WTC11 (cell line): ENCODE measurements at regions not wholly inside any gene's neighbourhood (a gene's known extent, or its start where the extent isn't known, plus 50 kb on each side); places are given as distances from the start of the nearest gene placed in this dataset.

ENCODE experiments used
- ATAC-seq: fragments of 200-7000 bp; cut with Tn5 transposase; 2 replicates; pipeline ENCODE4 v1.10.0; 2021; ENCODE audit warnings: mild to moderate bottlenecking, moderate library complexity
- CTCF ChIA-PET: fragments of 300-600 bp; sonication (Branson Sonifier 250); formaldehyde crosslinking; loops from one replicate; lab custom pipeline; 2021; ENCODE audit warnings: antibody characterized with exemption; lab: Charles Lee
- POLR2A ChIA-PET: fragments of 350-600 bp; sonication (Branson Sonifier 250); formaldehyde crosslinking; loops from one replicate; lab custom pipeline; 2021; ENCODE audit warnings: antibody characterized with exemption; lab: Charles Lee
- DNase-seq: peaks from one replicate; pipeline ENCODE4 v3.0.0; 2021; ENCODE audit warnings: low spot score
- H3K27ac Mint-ChIP-seq: 2 replicates; pipeline ENCODE4 v1.8.0; 2021; ENCODE audit warnings: mixed read lengths
- H3K27me3 Mint-ChIP-seq: 2 replicates; pipeline ENCODE4 v1.8.0; 2021; ENCODE audit warnings: low read depth, mild to moderate bottlenecking, moderate library complexity, mixed read lengths
- H3K36me3 Mint-ChIP-seq: 2 replicates; pipeline ENCODE4 v1.8.0; 2021; ENCODE audit warnings: mixed read lengths
- H3K4me1 Mint-ChIP-seq: 2 replicates; pipeline ENCODE4 v1.8.0; 2022; ENCODE audit warnings: mixed read lengths
- H3K4me3 Mint-ChIP-seq: 2 replicates; pipeline ENCODE4 v1.8.0; 2021; ENCODE audit warnings: mild to moderate bottlenecking, moderate library complexity, mixed read lengths
- H3K9me3 Mint-ChIP-seq: 2 replicates; pipeline ENCODE4 v1.8.0; 2021; ENCODE audit warnings: mixed read lengths
- AFF4 ChIP-seq: sonication (generic); formaldehyde crosslinking; IDR thresholded peaks from 2 replicates; pipeline ENCODE4 v1.8.1; 2023; ENCODE audit warnings: mild to moderate bottlenecking, missing genetic modification reagents, borderline replicate concordance
- CTCF ChIP-seq: fragments of 200-600 bp; IDR thresholded peaks from 2 replicates; pipeline ENCODE4 v1.8.0; 2022; ENCODE audit warnings: antibody characterized with exemption
- HMGXB4 ChIP-seq: sonication (generic); formaldehyde crosslinking; IDR thresholded peaks from 2 replicates; pipeline ENCODE4 v1.8.1; 2023; ENCODE audit warnings: mild to moderate bottlenecking, moderate library complexity, missing genetic modification reagents
- MAX ChIP-seq: sonication (generic); formaldehyde crosslinking; IDR thresholded peaks from 2 replicates; pipeline ENCODE4 v1.8.0; 2022; ENCODE audit warnings: mild to moderate bottlenecking, missing genetic modification reagents
- MLX ChIP-seq: sonication (generic); formaldehyde crosslinking; IDR thresholded peaks from 2 replicates; pipeline ENCODE4 v1.8.1; 2023; ENCODE audit warnings: mild to moderate bottlenecking, missing genetic modification reagents, moderate library complexity
- NR3C1 ChIP-seq: sonication (generic); formaldehyde crosslinking; conservative IDR thresholded peaks from 2 replicates; pipeline ENCODE4 v1.8.1; 2023; ENCODE audit warnings: low read depth, mild to moderate bottlenecking, missing genetic modification reagents
- OVOL2 ChIP-seq: fragments of 250-450 bp; sonication (Bioruptor Pico); IDR thresholded peaks from 2 replicates; pipeline ENCODE4 v1.9.0; 2021; ENCODE audit warnings: mild to moderate bottlenecking, borderline replicate concordance
- RORB ChIP-seq: fragments of 250-450 bp; sonication (Bioruptor Pico); IDR thresholded peaks from 2 replicates; pipeline ENCODE4 v1.9.0; 2021; ENCODE audit warnings: mild to moderate bottlenecking
- TCF7 ChIP-seq: sonication (generic); formaldehyde crosslinking; IDR thresholded peaks from 2 replicates; pipeline ENCODE4 v1.8.0; 2022; ENCODE audit warnings: mild to moderate bottlenecking, low read depth, missing genetic modification reagents, moderate library complexity
- TEAD1 ChIP-seq: sonication (generic); formaldehyde crosslinking; IDR thresholded peaks from 2 replicates; pipeline ENCODE4 v1.8.0; 2022; ENCODE audit warnings: mild to moderate bottlenecking, missing genetic modification reagents
- TEAD4 ChIP-seq: sonication (generic); formaldehyde crosslinking; IDR thresholded peaks from 2 replicates; pipeline ENCODE4 v1.8.0; 2022; ENCODE audit warnings: mild to moderate bottlenecking, missing genetic modification reagents
- ZNF138 ChIP-seq: sonication (generic); formaldehyde crosslinking; conservative IDR thresholded peaks from 2 replicates; pipeline ENCODE4 v1.8.1; 2022; ENCODE audit warnings: mild to moderate bottlenecking, moderate library complexity, missing genetic modification reagents
- ZNF317 ChIP-seq: sonication (generic); formaldehyde crosslinking; IDR thresholded peaks from 2 replicates; pipeline ENCODE4 v1.8.1; 2023; ENCODE audit warnings: low read depth, mild to moderate bottlenecking, moderate library complexity, missing genetic modification reagents, borderline replicate concordance
- ZNF416 ChIP-seq: fragments of 250-450 bp; sonication (Bioruptor Pico); IDR thresholded peaks from 2 replicates; pipeline ENCODE4 v1.9.0; 2021; ENCODE audit warnings: mild to moderate bottlenecking, inconsistent platforms
- ZNF425 ChIP-seq: fragments of 250-450 bp; sonication (Bioruptor Pico); conservative IDR thresholded peaks from 2 replicates; pipeline ENCODE4 v1.9.0; 2021; ENCODE audit warnings: mild to moderate bottlenecking
- ZNF532 ChIP-seq: fragments of 250-450 bp; sonication (Bioruptor Pico); IDR thresholded peaks from 2 replicates; pipeline ENCODE4 v1.9.0; 2021; ENCODE audit warnings: mild to moderate bottlenecking, borderline replicate concordance

GRCh38 chr14:95445161-95445560 lies 71.3 kb downstream of the SYNE3 start (continued):
- TF ChIP-seq ZNF425 (CRISPR knock-in tag) (no peak), OVOL2 (CRISPR knock-in tag) (no peak), TEAD4 (CRISPR knock-in tag) (no peak), ZNF416 (CRISPR knock-in tag) (no peak)
- TF ChIP-seq, all 79 proteins: peak for 0

- H3K4me3 Mint-ChIP-seq = no peak overlapping the region
- POLR2A ChIA-PET = no interaction called here
- H3K36me3 Mint-ChIP-seq = no peaks in the 10 kb centered on the region
- no peaks in the 10 kb centered on the region for H3K4me1 Mint-ChIP-seq
- H3K27ac Mint-ChIP-seq = no peak overlapping the region
- TF ChIP-seq HMGXB4 (CRISPR knock-in tag) = no peak
- no peak for TF ChIP-seq ZNF317
- TF ChIP-seq ZNF138 (CRISPR knock-in tag) = no peak
- no peak for TF ChIP-seq NR3C1 (CRISPR knock-in tag)
- no peak for TF ChIP-seq AFF4 (CRISPR knock-in tag)
- no peak for TF ChIP-seq MLX (CRISPR knock-in tag)
- no peak for TF ChIP-seq MAX (CRISPR knock-in tag)
- H3K27me3 Mint-ChIP-seq = no peaks in the 10 kb centered on the region
- H3K9me3 Mint-ChIP-seq = no peaks in the 10 kb centered on the region
- ATAC-seq (no peak), DNase-seq (no peak)
- CTCF ChIA-PET = interaction anchor here (0.8 to 5.5 kb wide), 10 partner anchors 7 to 116 kb away, joined by 3 to 104 read pairs (median 6); partner anchors contain the start of genes GLRX5 and SYNE3
Measured at GRCh38 chr14:95444132-95445129, 72.0 kb downstream of the SYNE3 start.

- DNase-seq = peak; percentile 83
- Mint-ChIP-seq H3K9me3 (no peaks in the 10 kb centered on the region), H3K4me3 (no peak overlapping the region), H3K4me1 (no peaks in the 10 kb centered on the region), H3K27me3 (no peaks in the 10 kb centered on the region), H3K36me3 (no peaks in the 10 kb centered on the region), H3K27ac (no peak overlapping the region)
- TF ChIP-seq TCF7 = no peak
- no peak for TF ChIP-seq ZNF532 (CRISPR knock-in tag)
- TF ChIP-seq TEAD1 = no peak
- TF ChIP-seq CTCF = peak; percentile 72
- no peak for TF ChIP-seq RORB (CRISPR knock-in tag)
- peak; percentile 94 for ATAC-seq
- ChIA-PET CTCF (interaction anchor here (0.5 to 5.5 kb wide), 54 partner anchors 9 to 956 kb away, joined by 3 to 104 read pairs (median 4); partner anchors contain the start of genes GLRX5 and SYNE3), POLR2A (interaction anchor here (0.9 kb wide), 1 partner anchor 85 kb away, joined by 3 read pairs; no protein-coding TSS in a partner anchor)
Measured at GRCh38 chr14:95442633-95443021, 73.8 kb downstream of the SYNE3 start.
